ENCODE measurements at regions not wholly inside any gene's neighbourhood (a gene's known extent, or its start where the extent isn't known, plus 50 kb on each side); places are given as distances from the start of the nearest gene placed in this dataset.
"Not testable (repeated sequence)": the region's sequence is repeated elsewhere in the genome, so short reads cannot be mapped to it uniquely, and the experiment has no call there.

DNA sequence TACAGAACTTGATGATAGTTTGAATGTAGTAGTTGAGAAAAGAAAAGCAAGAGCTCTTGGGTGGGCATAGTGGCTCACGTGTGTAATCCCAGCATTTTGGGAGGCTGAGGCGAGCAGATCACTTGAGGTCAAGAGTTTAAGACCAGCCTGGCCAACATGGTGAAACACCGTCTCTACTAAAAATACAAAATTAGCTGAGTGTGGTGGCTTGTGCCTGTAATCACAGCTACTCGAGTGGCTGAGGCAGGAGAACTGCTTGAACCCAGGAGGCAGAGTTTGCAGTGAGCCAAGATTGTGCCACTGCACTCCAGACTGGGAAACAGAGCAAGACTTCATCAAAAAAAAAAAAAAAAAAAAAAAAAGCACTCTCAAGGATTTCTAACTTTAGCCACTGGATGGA lies 900.2 kb upstream of the WWC1 start:
- H3K36me3 ChIP-seq (ENCODE audit: control insufficient read depth, insufficient read depth, low read length); H3K9ac ChIP-seq (ENCODE audit: low read length); H3K4me3 ChIP-seq (ENCODE audit: low read length); H3K27me3 ChIP-seq (ENCODE audit: control insufficient read depth, insufficient read depth, low read length); H3K9me3 ChIP-seq (ENCODE audit: control insufficient read depth, low read length); H3K4me1 ChIP-seq (ENCODE audit: control insufficient read depth, insufficient read depth, low read length): not testable (repeated sequence)

DNA sequence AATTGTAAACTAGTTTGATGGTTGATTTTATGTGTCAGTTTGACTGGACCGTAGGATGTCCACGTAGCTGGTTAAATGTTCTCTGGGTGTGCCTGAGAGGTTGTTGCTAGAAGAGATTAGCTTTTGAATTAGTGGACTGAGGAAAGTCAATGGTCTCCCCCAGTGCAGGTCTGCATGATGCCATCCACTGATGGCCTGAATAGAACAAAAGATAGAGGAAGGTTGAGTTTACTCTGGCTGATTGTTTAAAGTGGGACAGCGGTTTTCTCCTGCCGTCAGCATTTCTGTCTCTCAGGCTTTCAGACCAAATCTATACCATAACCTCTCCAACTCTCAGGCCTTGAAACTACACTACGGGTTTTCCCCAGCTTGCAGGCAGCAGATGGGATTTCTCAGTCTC lies 899.2 kb upstream of the WWC1 start:
- H3K27me3 ChIP-seq (ENCODE audit: control insufficient read depth, insufficient read depth, low read length), result no peaks in the 10 kb centered on the region
- H3K4me3 ChIP-seq (ENCODE audit: low read length), result no peak overlapping the region
- H3K4me1 ChIP-seq (ENCODE audit: control insufficient read depth, insufficient read depth, low read length), result no peaks in the 10 kb centered on the region
- H3K36me3 ChIP-seq (ENCODE audit: control insufficient read depth, insufficient read depth, low read length), result no peaks in the 10 kb centered on the region
- no peak overlapping the region for H3K9ac ChIP-seq (ENCODE audit: low read length)
- H3K9me3 ChIP-seq (ENCODE audit: control insufficient read depth, low read length), result no peaks in the 10 kb centered on the region

DNA sequence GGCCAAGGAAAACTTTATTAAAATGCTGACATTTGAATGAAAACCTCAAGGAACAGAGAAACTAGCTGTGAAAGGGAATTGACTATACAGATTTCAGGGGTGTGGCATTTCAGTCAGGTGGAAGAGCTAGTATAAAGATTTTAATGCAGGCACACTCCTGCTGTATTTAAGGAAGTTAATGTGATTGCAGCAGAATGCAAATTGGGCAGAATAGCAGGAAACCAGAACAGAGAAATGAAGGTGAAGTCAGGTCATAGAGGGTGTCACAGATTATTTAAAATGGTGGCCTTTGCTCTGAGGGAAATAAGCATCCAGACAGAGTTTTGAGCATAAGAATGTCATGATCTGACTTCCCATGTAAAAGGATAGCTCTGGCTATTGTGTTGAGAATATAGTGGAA lies 898.1 kb upstream of the WWC1 start:
- H3K9ac ChIP-seq (ENCODE audit: low read length), result no peak overlapping the region
- H3K36me3 ChIP-seq (ENCODE audit: control insufficient read depth, insufficient read depth, low read length), result no peaks in the 10 kb centered on the region

DNA sequence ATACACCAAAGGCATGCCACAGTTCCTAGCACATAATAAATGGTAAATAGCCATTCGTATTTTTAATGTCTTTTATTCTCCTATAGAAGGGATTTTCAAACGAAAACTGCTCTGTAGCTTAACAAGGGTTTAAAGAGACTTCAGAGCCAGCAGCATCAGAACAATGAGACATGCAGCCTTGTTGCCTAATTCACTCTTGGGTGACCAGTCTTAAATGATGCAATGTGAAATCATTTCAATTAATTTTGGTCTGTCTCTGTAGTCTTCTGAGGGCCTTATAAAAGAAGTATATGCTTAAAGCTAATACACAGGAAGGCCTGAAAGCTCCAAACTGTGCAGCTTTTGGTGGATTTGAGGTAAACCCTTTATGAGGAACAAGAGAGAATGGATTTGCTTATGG lies 888.8 kb upstream of the WWC1 start:
- Histone ChIP-seq H3K9me3 (ENCODE audit: control insufficient read depth, low read length) (no peaks in the 10 kb centered on the region), H3K4me3 (ENCODE audit: low read length) (no peak overlapping the region), H3K4me1 (ENCODE audit: control insufficient read depth, insufficient read depth, low read length) (no peaks in the 10 kb centered on the region), H3K27me3 (ENCODE audit: control insufficient read depth, insufficient read depth, low read length) (no peaks in the 10 kb centered on the region), H3K36me3 (ENCODE audit: control insufficient read depth, insufficient read depth, low read length) (no peaks in the 10 kb centered on the region), H3K9ac (ENCODE audit: low read length) (no peak overlapping the region)

More for the DNA sequence above, 898.1 kb upstream of the WWC1 start:
- Histone ChIP-seq H3K9me3 (ENCODE audit: control insufficient read depth, low read length) (no peaks in the 10 kb centered on the region), H3K4me3 (ENCODE audit: low read length) (no peak overlapping the region), H3K27me3 (ENCODE audit: control insufficient read depth, insufficient read depth, low read length) (no peaks in the 10 kb centered on the region), H3K4me1 (ENCODE audit: control insufficient read depth, insufficient read depth, low read length) (no peaks in the 10 kb centered on the region)

DNA sequence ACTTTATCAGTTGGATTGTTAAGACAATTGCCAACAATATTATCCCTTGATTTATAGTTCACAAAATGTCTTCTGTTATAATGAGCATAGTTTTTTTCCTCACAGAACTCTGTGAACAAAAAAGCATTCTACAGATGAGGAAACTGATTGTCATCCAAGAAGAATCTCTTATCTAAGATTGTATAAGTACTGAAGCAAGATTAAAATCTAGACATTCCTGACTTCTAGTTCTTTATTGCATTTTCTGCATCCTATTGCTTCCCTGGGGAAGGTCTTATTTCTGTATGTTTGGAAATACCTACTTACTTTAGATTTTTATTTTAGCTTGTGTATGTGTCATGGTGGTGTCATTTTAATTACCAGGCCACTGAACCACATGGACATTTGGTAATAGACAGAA lies 884.9 kb upstream of the WWC1 start:
- H3K4me3 ChIP-seq (ENCODE audit: low read length), result no peak overlapping the region
- no peaks in the 10 kb centered on the region for H3K27me3 ChIP-seq (ENCODE audit: control insufficient read depth, insufficient read depth, low read length)
- no peak overlapping the region for H3K9ac ChIP-seq (ENCODE audit: low read length)
- H3K9me3 ChIP-seq (ENCODE audit: control insufficient read depth, low read length), result no peaks in the 10 kb centered on the region
- H3K36me3 ChIP-seq (ENCODE audit: control insufficient read depth, insufficient read depth, low read length), result no peaks in the 10 kb centered on the region
- H3K4me1 ChIP-seq (ENCODE audit: control insufficient read depth, insufficient read depth, low read length), result no peaks in the 10 kb centered on the region

DNA sequence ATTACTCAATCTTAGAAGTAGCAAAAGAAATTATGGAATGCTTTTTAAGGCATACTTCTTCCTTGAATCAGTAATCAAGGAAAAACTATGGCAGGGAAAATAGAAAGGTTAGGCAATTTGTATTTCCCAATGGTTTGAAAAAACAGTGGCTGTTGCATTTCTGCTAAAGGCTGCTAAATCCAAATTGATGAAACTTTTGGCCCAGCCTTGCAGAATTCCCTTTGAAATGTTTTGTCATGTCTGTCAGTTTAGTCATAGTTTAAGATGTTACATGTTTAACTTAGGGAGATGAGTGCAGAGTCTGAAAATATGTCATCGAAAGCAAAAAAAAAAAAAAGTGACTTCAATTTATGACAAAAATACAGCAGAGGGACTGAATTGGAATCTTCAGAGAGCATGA lies 878.9 kb upstream of the WWC1 start:
- H3K4me1 ChIP-seq (ENCODE audit: control insufficient read depth, insufficient read depth, low read length), result no peaks in the 10 kb centered on the region
- H3K27me3 ChIP-seq (ENCODE audit: control insufficient read depth, insufficient read depth, low read length), result no peaks in the 10 kb centered on the region
- no peak overlapping the region for H3K9ac ChIP-seq (ENCODE audit: low read length)
- no peaks in the 10 kb centered on the region for H3K9me3 ChIP-seq (ENCODE audit: control insufficient read depth, low read length)
- no peaks in the 10 kb centered on the region for H3K36me3 ChIP-seq (ENCODE audit: control insufficient read depth, insufficient read depth, low read length)
- no peak overlapping the region for H3K4me3 ChIP-seq (ENCODE audit: low read length)

DNA sequence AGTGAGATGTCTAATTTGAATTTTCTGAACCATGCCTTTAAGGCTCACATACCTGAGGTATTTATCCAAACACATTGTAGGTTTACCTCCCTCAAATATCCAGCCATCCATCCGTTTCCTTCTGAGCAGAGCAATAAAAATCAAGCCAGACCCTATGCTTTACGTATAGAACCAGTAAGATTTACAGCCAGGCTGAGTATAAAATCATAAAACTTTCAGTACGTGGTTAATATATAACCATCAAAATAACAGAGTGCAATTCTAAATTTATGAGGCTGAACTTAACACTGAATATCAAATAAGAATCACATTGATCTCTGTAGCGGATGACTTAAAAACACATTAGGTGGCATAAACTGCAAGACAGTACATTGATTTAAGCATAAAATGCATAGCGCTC lies 877.9 kb upstream of the WWC1 start:
- H3K4me3 ChIP-seq (ENCODE audit: low read length), result no peak overlapping the region
- no peaks in the 10 kb centered on the region for H3K4me1 ChIP-seq (ENCODE audit: control insufficient read depth, insufficient read depth, low read length)
- H3K27me3 ChIP-seq (ENCODE audit: control insufficient read depth, insufficient read depth, low read length), result no peaks in the 10 kb centered on the region
- no peak overlapping the region for H3K9ac ChIP-seq (ENCODE audit: low read length)
- no peaks in the 10 kb centered on the region for H3K36me3 ChIP-seq (ENCODE audit: control insufficient read depth, insufficient read depth, low read length)
- no peaks in the 10 kb centered on the region for H3K9me3 ChIP-seq (ENCODE audit: control insufficient read depth, low read length)

DNA sequence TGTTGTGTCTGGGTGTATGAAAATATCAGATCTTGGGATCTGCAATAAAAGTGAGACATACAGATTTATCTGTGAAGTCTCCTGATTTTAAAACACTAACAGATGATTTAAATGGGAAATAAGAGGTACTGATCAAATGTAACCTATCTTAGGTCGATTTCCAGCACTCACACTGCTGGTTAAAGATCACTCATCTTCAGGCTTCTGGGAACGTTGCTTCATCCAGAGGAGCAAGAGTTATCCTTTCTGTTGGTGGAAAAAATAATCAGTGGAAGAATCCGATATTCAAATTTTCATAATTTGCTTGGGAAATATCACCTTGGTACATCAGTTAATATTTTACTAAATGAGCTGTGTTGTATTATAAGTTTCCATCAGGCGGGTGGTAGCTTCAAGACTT lies 876.8 kb upstream of the WWC1 start:
- Histone ChIP-seq H3K9ac (ENCODE audit: low read length) (no peak overlapping the region), H3K27me3 (ENCODE audit: control insufficient read depth, insufficient read depth, low read length) (no peaks in the 10 kb centered on the region), H3K9me3 (ENCODE audit: control insufficient read depth, low read length) (no peaks in the 10 kb centered on the region), H3K36me3 (ENCODE audit: control insufficient read depth, insufficient read depth, low read length) (no peaks in the 10 kb centered on the region), H3K4me3 (ENCODE audit: low read length) (no peak overlapping the region), H3K4me1 (ENCODE audit: control insufficient read depth, insufficient read depth, low read length) (no peaks in the 10 kb centered on the region)

DNA sequence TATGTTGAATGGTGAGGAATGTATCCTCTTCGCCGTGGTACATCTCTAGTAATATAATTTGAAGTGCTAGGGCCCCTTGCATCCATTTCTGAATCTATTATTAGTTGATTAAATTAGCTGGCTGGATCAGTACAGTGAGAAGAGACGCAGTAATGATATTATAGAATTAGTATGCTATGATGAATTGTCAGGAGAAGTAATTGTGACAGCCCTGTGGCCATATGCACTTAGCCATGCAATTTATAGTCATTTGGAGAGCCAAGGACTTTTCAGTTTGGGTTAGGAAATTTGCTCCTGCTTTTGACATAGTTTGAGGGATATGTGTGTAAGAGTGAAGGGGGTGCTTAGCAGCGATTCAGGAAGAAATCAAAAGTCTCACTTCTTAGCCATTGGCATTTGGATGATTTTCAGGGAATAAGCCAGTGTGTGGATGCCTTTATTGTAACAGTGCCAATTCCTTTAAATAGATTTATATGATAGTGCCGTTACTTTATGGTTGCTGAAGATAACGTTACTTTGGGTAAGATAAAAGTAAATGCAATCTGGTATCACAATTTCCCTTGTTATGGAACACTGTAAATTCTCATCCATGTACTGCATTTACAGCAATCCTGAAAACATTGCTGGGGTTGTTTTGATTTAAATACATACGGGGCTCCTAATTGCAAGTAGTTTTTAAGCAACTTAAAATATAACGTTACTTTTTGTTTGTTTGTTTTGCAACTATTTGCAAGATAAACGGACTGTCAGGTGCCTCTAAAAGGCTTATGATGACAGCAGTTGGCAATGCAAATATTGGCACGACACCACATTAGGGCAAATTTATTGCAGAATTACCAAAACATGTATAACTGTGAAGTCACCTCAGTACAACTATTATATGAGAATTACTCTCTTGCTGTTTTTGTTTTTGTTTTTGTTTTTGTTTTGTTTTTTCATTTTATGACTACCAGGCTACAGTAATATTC lies 875.4 kb upstream of the WWC1 start:
- no peaks in the 10 kb centered on the region for H3K9me3 ChIP-seq (ENCODE audit: control insufficient read depth, low read length)
- no peaks in the 10 kb centered on the region for H3K4me1 ChIP-seq (ENCODE audit: control insufficient read depth, insufficient read depth, low read length)
- H3K9ac ChIP-seq (ENCODE audit: low read length), result no peak overlapping the region
- H3K4me3 ChIP-seq (ENCODE audit: low read length), result no peak overlapping the region
- no peaks in the 10 kb centered on the region for H3K27me3 ChIP-seq (ENCODE audit: control insufficient read depth, insufficient read depth, low read length)
- no peaks in the 10 kb centered on the region for H3K36me3 ChIP-seq (ENCODE audit: control insufficient read depth, insufficient read depth, low read length)

DNA sequence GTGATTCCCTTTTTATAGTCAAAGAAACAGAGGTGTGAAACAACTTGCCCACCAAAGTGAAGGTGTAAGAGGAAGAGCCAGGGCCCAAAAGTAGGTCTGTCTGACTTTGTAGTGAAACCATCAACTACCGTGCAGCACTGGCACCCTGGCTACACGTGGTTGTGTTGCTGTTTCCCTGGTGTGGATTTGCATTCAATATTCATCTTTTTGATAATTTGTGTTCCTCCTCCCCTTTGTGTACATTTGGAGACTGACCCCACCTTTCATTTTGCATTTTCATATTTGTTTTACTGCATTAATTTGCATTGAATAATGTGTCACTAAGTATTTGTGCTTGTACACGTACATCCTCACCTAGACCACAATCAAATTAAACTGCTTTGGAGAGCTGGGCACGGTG lies 873.8 kb upstream of the WWC1 start:
- H3K9me3 ChIP-seq (ENCODE audit: control insufficient read depth, low read length), result no peaks in the 10 kb centered on the region
- H3K27me3 ChIP-seq (ENCODE audit: control insufficient read depth, insufficient read depth, low read length), result no peaks in the 10 kb centered on the region
- no peak overlapping the region for H3K4me3 ChIP-seq (ENCODE audit: low read length)
- H3K4me1 ChIP-seq (ENCODE audit: control insufficient read depth, insufficient read depth, low read length), result no peaks in the 10 kb centered on the region
- no peak overlapping the region for H3K9ac ChIP-seq (ENCODE audit: low read length)
- H3K36me3 ChIP-seq (ENCODE audit: control insufficient read depth, insufficient read depth, low read length), result no peaks in the 10 kb centered on the region

DNA sequence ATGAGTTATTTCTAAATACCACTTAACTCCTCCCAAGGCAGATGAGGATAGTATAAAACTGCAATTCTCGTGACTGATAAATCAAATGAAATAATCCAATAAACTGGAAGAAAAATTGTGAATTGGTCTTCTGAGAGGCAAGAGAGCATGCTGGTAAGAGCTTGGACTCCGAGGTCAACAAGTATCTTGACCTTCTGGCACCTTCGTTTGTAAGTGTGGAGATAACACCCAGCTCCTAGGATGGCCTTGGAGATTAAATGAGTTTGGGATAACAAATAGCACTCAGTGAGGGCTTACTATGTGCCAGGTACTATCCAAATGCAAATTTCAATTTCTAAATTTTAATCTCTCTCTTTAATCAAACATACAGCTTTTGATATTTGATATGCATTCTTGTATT lies 866.3 kb upstream of the WWC1 start:
- no peaks in the 10 kb centered on the region for H3K9me3 ChIP-seq (ENCODE audit: control insufficient read depth, low read length)

DNA sequence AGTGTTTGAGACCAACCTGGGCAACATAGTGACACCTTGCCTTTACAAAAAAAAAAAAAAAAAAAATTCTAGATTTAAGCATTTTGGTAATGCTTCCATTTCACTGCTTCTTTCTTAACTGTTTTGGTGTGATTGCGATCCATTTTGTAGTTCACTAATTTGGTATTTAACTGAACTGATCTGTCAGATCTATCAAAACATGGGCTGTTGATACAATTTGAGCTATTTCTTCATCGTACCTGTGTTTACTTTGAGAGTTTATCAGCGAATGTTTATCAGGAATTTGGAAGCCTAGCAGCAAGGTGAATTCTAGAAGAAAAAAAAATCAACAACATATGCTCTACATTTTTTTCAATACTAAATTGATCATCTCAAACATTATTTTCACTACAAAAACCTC lies 864.9 kb upstream of the WWC1 start:
- no peak overlapping the region for H3K4me3 ChIP-seq (ENCODE audit: low read length)
- H3K36me3 ChIP-seq (ENCODE audit: control insufficient read depth, insufficient read depth, low read length), result no peaks in the 10 kb centered on the region
- no peak overlapping the region for H3K9ac ChIP-seq (ENCODE audit: low read length)
- H3K4me1 ChIP-seq (ENCODE audit: control insufficient read depth, insufficient read depth, low read length), result no peaks in the 10 kb centered on the region
- no peaks in the 10 kb centered on the region for H3K9me3 ChIP-seq (ENCODE audit: control insufficient read depth, low read length)
- no peaks in the 10 kb centered on the region for H3K27me3 ChIP-seq (ENCODE audit: control insufficient read depth, insufficient read depth, low read length)

More for the DNA sequence above, 866.3 kb upstream of the WWC1 start:
- H3K9ac ChIP-seq (ENCODE audit: low read length), result no peak overlapping the region
- H3K36me3 ChIP-seq (ENCODE audit: control insufficient read depth, insufficient read depth, low read length), result no peaks in the 10 kb centered on the region
- H3K4me1 ChIP-seq (ENCODE audit: control insufficient read depth, insufficient read depth, low read length), result no peaks in the 10 kb centered on the region
- no peak overlapping the region for H3K4me3 ChIP-seq (ENCODE audit: low read length)
- no peaks in the 10 kb centered on the region for H3K27me3 ChIP-seq (ENCODE audit: control insufficient read depth, insufficient read depth, low read length)

DNA sequence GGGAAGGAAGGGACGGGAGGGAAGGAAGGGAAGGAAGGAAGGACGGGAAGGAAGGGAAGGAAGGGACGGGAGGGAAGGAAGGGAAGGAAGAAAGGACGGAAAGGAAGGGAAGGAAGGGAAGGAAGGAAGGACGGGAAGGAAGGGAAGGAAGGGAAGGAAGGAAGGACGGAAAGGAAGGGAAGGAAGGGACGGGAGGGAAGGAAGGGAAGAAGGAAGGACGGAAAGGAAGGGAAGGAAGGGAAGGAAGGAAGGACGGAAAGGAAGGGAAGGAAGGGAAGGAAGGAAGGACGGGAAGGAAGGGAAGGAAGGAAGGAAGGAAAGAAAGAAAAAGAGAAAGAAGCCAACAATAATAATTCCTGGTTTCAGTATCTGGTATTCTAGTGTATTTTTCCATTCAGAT lies 863.8 kb upstream of the WWC1 start:
- not testable (repeated sequence) for H3K9ac ChIP-seq (ENCODE audit: low read length); H3K4me1 ChIP-seq (ENCODE audit: control insufficient read depth, insufficient read depth, low read length); H3K36me3 ChIP-seq (ENCODE audit: control insufficient read depth, insufficient read depth, low read length); H3K9me3 ChIP-seq (ENCODE audit: control insufficient read depth, low read length); H3K4me3 ChIP-seq (ENCODE audit: low read length); H3K27me3 ChIP-seq (ENCODE audit: control insufficient read depth, insufficient read depth, low read length)

All from mucosa of stomach (tissue), 1 donor.